ENCODE measurements at regions not wholly inside any gene's neighbourhood (a gene's known extent, or its start where the extent isn't known, plus 50 kb on each side); places are given as distances from the start of the nearest gene placed in this dataset.

- Histone ChIP-seq H3K27me3 (ENCODE audit: insufficient read depth in 3 of 3, low read length in 2 of 3) (no peaks in the 10 kb centered on the region), H3K4me1 (no peaks in the 10 kb centered on the region), H3K27ac (no peak overlapping the region), H3K4me3 (no peak overlapping the region), H3K36me3 (ENCODE audit: insufficient read depth in 1 of 2, low read depth in 1 of 2) (no peaks in the 10 kb centered on the region), H3K9me3 (no peaks in the 10 kb centered on the region)
- intact Hi-C loops (cut with DNase I), result no loop called here
- TF ChIP-seq, protein P1, sequence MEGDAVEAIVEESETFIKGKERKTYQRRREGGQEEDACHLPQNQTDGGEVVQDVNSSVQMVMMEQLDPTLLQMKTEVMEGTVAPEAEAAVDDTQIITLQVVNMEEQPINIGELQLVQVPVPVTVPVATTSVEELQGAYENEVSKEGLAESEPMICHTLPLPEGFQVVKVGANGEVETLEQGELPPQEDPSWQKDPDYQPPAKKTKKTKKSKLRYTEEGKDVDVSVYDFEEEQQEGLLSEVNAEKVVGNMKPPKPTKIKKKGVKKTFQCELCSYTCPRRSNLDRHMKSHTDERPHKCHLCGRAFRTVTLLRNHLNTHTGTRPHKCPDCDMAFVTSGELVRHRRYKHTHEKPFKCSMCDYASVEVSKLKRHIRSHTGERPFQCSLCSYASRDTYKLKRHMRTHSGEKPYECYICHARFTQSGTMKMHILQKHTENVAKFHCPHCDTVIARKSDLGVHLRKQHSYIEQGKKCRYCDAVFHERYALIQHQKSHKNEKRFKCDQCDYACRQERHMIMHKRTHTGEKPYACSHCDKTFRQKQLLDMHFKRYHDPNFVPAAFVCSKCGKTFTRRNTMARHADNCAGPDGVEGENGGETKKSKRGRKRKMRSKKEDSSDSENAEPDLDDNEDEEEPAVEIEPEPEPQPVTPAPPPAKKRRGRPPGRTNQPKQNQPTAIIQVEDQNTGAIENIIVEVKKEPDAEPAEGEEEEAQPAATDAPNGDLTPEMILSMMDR (IDR thresholded peaks at IDR 0.05), result no peak
- ATAC-seq (no peak), DNase-seq (no peak)
- WGBS, 3 donors, result 77 to 83% (median 81%) methylated on average over 12 of the region's 12 CpGs
These were observed 228.3 kb downstream of the IRX2 start for GRCh38 chr5:2523180-2523579.

GRCh38 chr5:2522372-2522771, 229.1 kb downstream of the IRX2 start:
- no peaks in the 10 kb centered on the region for H3K4me1 ChIP-seq
- 82 to 85% (median 82%) methylated on average over 11 of the region's 11 CpGs for WGBS, 3 donors
- TF ChIP-seq, protein P1 (IDR thresholded peaks at IDR 0.05), result no peak

GRCh38 chr5:2519153-2519552, 232.3 kb downstream of the IRX2 start:
- no peak overlapping the region for H3K4me3 ChIP-seq
- H3K27me3 ChIP-seq (ENCODE audit: insufficient read depth in 3 of 3, low read length in 2 of 3), result peaks cover 0 to 2% (median 0%) of the 10 kb centered on the region in 3 donors
- intact Hi-C loops (cut with DNase I), result no loop called here
- H3K4me1 ChIP-seq, result no peaks in the 10 kb centered on the region
- no peak for DNase-seq
- H3K9me3 ChIP-seq, result no peaks in the 10 kb centered on the region
- TF ChIP-seq, protein P1 (IDR thresholded peaks at IDR 0.05), result no peak
- H3K27ac ChIP-seq, result no peak overlapping the region
- no peak for ATAC-seq
- WGBS, 3 donors, result 69 to 81% (median 79%) methylated on average over 9 of the region's 9 CpGs
- no peaks in the 10 kb centered on the region for H3K36me3 ChIP-seq (ENCODE audit: insufficient read depth in 1 of 2, low read depth in 1 of 2)

More at GRCh38 chr5:2522372-2522771, 229.1 kb downstream of the IRX2 start:
- Histone ChIP-seq H3K27ac (no peak overlapping the region), H3K36me3 (ENCODE audit: insufficient read depth in 1 of 2, low read depth in 1 of 2) (no peaks in the 10 kb centered on the region), H3K27me3 (ENCODE audit: insufficient read depth in 3 of 3, low read length in 2 of 3) (no peaks in the 10 kb centered on the region), H3K4me3 (no peak overlapping the region), H3K9me3 (no peaks in the 10 kb centered on the region)
- intact Hi-C loops (cut with DNase I), result no loop called here
- no peak for DNase-seq
- no peak for ATAC-seq

- TF ChIP-seq, protein P1 (IDR thresholded peaks at IDR 0.05), result no peak
- WGBS, 3 donors, result 64 to 69% (median 66%) methylated on average over 10 of the region's 10 CpGs
- no peaks in the 10 kb centered on the region for H3K9me3 ChIP-seq
- no peaks in the 10 kb centered on the region for H3K4me1 ChIP-seq
- peaks cover 0 to 2% (median 0%) of the 10 kb centered on the region in 3 donors for H3K27me3 ChIP-seq (ENCODE audit: insufficient read depth in 3 of 3, low read length in 2 of 3)
- no peak overlapping the region for H3K27ac ChIP-seq
- ATAC-seq (no peak), DNase-seq (no peak)
- H3K4me3 ChIP-seq, result no peak overlapping the region
- intact Hi-C loops (cut with DNase I), result no loop called here
- H3K36me3 ChIP-seq (ENCODE audit: insufficient read depth in 1 of 2, low read depth in 1 of 2), result no peaks in the 10 kb centered on the region
These were observed 234.0 kb downstream of the IRX2 start for GRCh38 chr5:2517451-2517850.

DNA sequence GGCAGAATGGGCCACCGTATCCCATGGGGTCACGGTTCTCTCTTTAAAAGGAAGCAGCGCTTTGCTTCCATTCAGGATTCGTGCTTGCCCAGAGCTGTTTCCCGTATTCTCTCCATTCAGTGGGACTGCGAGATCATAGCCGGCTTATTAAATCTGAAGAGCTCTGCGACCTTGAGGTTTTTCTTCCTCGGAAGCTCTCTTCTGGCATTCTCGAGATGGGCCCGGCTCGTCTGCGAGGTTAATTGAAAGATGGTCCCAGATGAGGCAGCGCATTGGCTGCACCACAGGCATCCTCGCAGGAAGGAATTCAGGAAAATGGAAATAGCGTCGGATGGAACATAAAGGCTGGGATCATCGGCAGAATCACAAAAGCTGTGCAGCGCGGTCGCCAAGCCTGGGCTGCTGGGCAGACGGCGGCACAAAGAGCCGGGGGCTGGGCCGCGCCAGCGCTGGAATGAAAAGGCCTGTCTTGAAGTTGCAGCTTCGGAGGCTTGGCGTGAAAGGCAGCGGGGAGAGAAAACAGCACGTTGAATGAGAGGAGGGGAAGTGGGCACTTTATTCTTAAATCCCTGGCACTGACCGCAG, 236.2 kb downstream of the IRX2 start:
- WGBS, 3 donors, result 77 to 82% (median 80%) methylated on average over 32 of the region's 32 CpGs
- intact Hi-C loops (cut with DNase I), result no loop called here

More for the DNA sequence above, 236.2 kb downstream of the IRX2 start:
- no peak for DNase-seq
- Histone ChIP-seq H3K4me3 (no peak overlapping the region), H3K4me1 (no peaks in the 10 kb centered on the region), H3K27ac (no peak overlapping the region), H3K27me3 (ENCODE audit: insufficient read depth in 3 of 3, low read length in 2 of 3) (peaks cover 0 to 2% (median 0%) of the 10 kb centered on the region in 3 donors), H3K36me3 (ENCODE audit: insufficient read depth in 1 of 2, low read depth in 1 of 2) (no peaks in the 10 kb centered on the region), H3K9me3 (no peaks in the 10 kb centered on the region)
- TF ChIP-seq, protein P1 (IDR thresholded peaks at IDR 0.05), result no peak
- no peak for ATAC-seq
